KMS-11 (cell line): ENCODE measurements at regions not wholly inside any gene's neighbourhood (a gene's known extent, or its start where the extent isn't known, plus 50 kb on each side); places are given as distances from the start of the nearest gene placed in this dataset.
A peak's percentile ranks its signal among the peaks of the same experiment; 100 is the strongest.

ENCODE experiments used
- H2AFZ ChIP-seq: fragments of 200-600 bp; sonication (generic); 2 replicates; pipeline ENCODE4 v1.6.1; 2016; ENCODE audit warnings: antibody characterized with exemption, mixed run types, low read depth
- H3K27ac ChIP-seq: fragments of 200-600 bp; sonication (generic); 2 replicates; pipeline ENCODE4 v1.6.1; 2016; ENCODE audit warnings: mild to moderate bottlenecking, mixed run types
- H3K27me3 ChIP-seq: fragments of 200-600 bp; sonication (generic); 2 replicates; pipeline ENCODE4 v1.6.1; 2017; ENCODE audit warnings: mild to moderate bottlenecking, low read depth, mixed run types, moderate library complexity; ENCODE audit not compliant: insufficient read depth
- H3K36me3 ChIP-seq: fragments of 200-600 bp; sonication (generic); 2 replicates; pipeline ENCODE4 v1.6.1; 2017; ENCODE audit warnings: mild to moderate bottlenecking, mixed run types; ENCODE audit not compliant: insufficient read depth
- H3K4me1 ChIP-seq: fragments of 200-600 bp; sonication (generic); 2 replicates; pipeline ENCODE4 v1.6.1; 2016; ENCODE audit warnings: mild to moderate bottlenecking, low read depth, mixed run types; ENCODE audit not compliant: poor library complexity, severe bottlenecking
- H3K4me2 ChIP-seq: fragments of 200-600 bp; sonication (generic); 2 replicates; pipeline ENCODE4 v1.7.0; 2016; ENCODE audit warnings: mild to moderate bottlenecking, mixed run types
- H3K4me3 ChIP-seq: fragments of 200-600 bp; sonication (generic); IDR thresholded peaks from 2 replicates; pipeline ENCODE4 v1.6.1; 2017; ENCODE audit warnings: low read depth, low read length, mixed read lengths; ENCODE audit not compliant: insufficient read depth
- H3K79me2 ChIP-seq: fragments of 200-600 bp; sonication (generic); 2 replicates; pipeline ENCODE4 v1.6.1; 2016; ENCODE audit warnings: low read depth, mixed run types; ENCODE audit not compliant: insufficient read depth
- H3K9ac ChIP-seq: fragments of 200-600 bp; sonication (generic); 2 replicates; pipeline ENCODE4 v1.6.1; 2016; ENCODE audit warnings: mild to moderate bottlenecking, mixed run types
- H4K20me1 ChIP-seq: fragments of 200-600 bp; sonication (generic); 2 replicates; pipeline ENCODE4 v1.6.1; 2016; ENCODE audit warnings: mild to moderate bottlenecking, mixed run types; ENCODE audit not compliant: insufficient read depth
- TF ChIP-seq, protein P1 (sequence below): fragments of 200-600 bp; sonication (generic); conservative IDR thresholded peaks from 2 replicates; pipeline ENCODE4 v1.6.1; 2017; ENCODE audit warnings: low read depth, mild to moderate bottlenecking, antibody characterized with exemption, low read length, moderate library complexity, mixed read lengths

DNA sequence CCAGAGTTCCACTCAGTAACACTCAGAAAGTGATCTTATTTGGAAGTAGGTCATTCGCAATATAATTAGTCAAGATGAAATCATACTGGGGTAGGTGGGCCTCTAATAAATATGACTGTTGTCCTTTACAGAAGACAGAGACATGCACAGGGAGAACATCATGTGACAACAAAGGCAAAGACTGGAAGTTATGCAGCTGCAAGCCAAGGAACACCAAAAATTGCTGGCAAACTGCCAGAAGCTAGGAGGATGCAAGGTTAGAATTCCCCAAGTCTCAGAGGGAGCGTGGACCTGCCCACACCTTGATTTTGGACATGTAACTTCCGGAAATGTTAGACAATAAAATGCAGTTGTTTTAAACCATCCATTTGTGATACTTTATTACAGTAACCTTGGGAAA is 471.5 kb upstream of the AGTR1 start:
- no peak overlapping the region for H2AFZ ChIP-seq
- no peak overlapping the region for H3K9ac ChIP-seq
- no peak overlapping the region for H3K4me3 ChIP-seq
- no peaks in the 10 kb centered on the region for H3K79me2 ChIP-seq
- H3K4me1 ChIP-seq = peaks cover 6% of the 10 kb centered on the region
- H3K36me3 ChIP-seq = no peaks in the 10 kb centered on the region
- H3K4me2 ChIP-seq = no peak overlapping the region
- no peak overlapping the region for H3K27ac ChIP-seq
- no peaks in the 10 kb centered on the region for H3K27me3 ChIP-seq
- no peaks in the 10 kb centered on the region for H4K20me1 ChIP-seq
- TF ChIP-seq, protein P1, sequence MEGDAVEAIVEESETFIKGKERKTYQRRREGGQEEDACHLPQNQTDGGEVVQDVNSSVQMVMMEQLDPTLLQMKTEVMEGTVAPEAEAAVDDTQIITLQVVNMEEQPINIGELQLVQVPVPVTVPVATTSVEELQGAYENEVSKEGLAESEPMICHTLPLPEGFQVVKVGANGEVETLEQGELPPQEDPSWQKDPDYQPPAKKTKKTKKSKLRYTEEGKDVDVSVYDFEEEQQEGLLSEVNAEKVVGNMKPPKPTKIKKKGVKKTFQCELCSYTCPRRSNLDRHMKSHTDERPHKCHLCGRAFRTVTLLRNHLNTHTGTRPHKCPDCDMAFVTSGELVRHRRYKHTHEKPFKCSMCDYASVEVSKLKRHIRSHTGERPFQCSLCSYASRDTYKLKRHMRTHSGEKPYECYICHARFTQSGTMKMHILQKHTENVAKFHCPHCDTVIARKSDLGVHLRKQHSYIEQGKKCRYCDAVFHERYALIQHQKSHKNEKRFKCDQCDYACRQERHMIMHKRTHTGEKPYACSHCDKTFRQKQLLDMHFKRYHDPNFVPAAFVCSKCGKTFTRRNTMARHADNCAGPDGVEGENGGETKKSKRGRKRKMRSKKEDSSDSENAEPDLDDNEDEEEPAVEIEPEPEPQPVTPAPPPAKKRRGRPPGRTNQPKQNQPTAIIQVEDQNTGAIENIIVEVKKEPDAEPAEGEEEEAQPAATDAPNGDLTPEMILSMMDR = no peak

DNA sequence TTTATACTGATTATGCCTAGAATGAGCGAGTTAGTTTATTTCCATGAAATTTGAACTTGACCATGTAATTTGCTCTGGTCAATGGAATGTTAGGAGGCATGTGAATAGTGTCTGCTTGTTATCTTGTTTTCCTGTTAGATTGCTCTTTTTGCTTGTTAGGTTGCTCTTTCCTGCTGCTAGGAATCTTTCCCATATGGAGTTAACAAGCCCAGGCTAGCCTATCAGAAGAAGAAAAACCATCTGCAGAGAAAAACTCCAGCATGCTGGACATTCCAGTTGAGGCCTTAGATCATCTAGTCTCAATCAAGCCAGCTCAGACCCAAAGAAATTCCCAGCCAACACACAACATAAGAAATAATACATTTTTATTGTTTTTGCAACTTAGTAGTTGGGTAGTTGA is 470.2 kb upstream of the AGTR1 start:
- TF ChIP-seq, protein P1 = no peak
- Histone ChIP-seq H3K36me3 (no peaks in the 10 kb centered on the region), H3K4me3 (no peak overlapping the region), H2AFZ (no peak overlapping the region), H4K20me1 (no peaks in the 10 kb centered on the region), H3K4me1 (peaks cover 6% of the 10 kb centered on the region), H3K27me3 (no peaks in the 10 kb centered on the region), H3K79me2 (no peaks in the 10 kb centered on the region), H3K9ac (no peak overlapping the region), H3K4me2 (no peak overlapping the region), H3K27ac (no peak overlapping the region)

DNA sequence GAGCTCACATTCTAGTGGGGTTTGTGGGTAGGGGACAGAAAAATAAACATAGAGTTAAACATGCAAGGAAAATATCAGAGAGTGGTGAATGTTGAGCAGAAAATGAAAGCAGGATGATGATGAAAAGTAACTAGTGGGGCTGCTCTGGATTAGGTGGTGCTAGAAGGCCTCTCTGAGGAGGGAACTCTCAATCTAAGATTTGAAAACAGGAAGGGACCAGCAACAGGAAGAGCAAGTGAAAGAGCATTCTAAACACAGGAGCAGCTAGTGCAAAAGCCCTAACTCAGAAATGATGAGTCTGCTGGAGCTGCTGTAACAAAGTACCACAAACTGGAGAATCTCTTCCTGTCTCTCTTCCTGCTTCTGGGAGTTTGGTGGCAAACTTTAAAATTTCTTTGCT is 468.6 kb upstream of the AGTR1 start:
- peak overlapping the region; percentile 4; the same call in 1 of the 2 replicates for H3K4me2 ChIP-seq
- no peaks in the 10 kb centered on the region for H3K79me2 ChIP-seq
- no peak overlapping the region for H3K27ac ChIP-seq
- TF ChIP-seq, protein P1 = no peak
- peak overlapping the region; percentile 30; the same call in 1 of the 2 replicates for H2AFZ ChIP-seq
- no peaks in the 10 kb centered on the region for H4K20me1 ChIP-seq
- no peak overlapping the region for H3K9ac ChIP-seq
- H3K4me1 ChIP-seq = peaks cover 6% of the 10 kb centered on the region
- H3K4me3 ChIP-seq = no peak overlapping the region
- H3K36me3 ChIP-seq = no peaks in the 10 kb centered on the region; the same call in 1 of the 2 replicates
- H3K27me3 ChIP-seq = no peaks in the 10 kb centered on the region

DNA sequence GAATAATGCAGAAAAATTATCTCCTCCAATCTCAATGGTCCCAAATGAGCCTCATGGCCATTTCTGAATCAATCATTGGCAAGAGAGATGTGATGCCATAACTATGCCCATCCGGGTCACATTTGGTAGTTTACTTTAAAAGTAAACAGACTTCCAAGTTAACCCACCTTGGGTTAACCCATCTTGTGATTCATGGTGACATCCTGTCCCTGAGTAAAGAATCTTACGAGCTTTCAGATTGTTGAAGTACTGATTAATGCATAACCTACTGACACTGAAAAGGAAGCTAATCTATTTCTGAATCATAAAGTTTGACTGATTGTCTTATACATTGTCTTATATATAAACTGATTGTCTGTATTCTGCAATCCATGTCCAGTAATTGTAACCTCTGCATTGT is 467.2 kb upstream of the AGTR1 start:
- Histone ChIP-seq H3K27ac (no peak overlapping the region), H3K4me1 (peaks cover 6% of the 10 kb centered on the region), H2AFZ (no peak overlapping the region), H4K20me1 (no peaks in the 10 kb centered on the region), H3K36me3 (no peaks in the 10 kb centered on the region; the same call in 1 of the 2 replicates), H3K9ac (no peak overlapping the region), H3K4me3 (no peak overlapping the region), H3K27me3 (no peaks in the 10 kb centered on the region), H3K79me2 (no peaks in the 10 kb centered on the region), H3K4me2 (no peak overlapping the region)
- TF ChIP-seq, protein P1 = no peak
